LNCaP clone FGC (cell line): ENCODE measurements at regions not wholly inside any gene's neighbourhood (a gene's known extent, or its start where the extent isn't known, plus 50 kb on each side); places are given as distances from the start of the nearest gene placed in this dataset.

Experiments used
- DNase-seq: peaks from one replicate; pipeline ENCODE4 v3.0.0-alpha.2; 2011; ENCODE audit warnings: low read depth
- H3K4me3 ChIP-seq: 2 replicates; pipeline ENCODE4 v1.5.1; 2011; ENCODE audit warnings: mild to moderate bottlenecking, low read depth, low read length, control low read depth
- TF ChIP-seq, protein P1 (sequence below): IDR thresholded peaks from 2 replicates; pipeline ENCODE4 v1.5.1; 2012; ENCODE audit warnings: mild to moderate bottlenecking; ENCODE audit not compliant: control insufficient read depth, insufficient read depth; ENCODE audit errors: extremely low read depth

DNA sequence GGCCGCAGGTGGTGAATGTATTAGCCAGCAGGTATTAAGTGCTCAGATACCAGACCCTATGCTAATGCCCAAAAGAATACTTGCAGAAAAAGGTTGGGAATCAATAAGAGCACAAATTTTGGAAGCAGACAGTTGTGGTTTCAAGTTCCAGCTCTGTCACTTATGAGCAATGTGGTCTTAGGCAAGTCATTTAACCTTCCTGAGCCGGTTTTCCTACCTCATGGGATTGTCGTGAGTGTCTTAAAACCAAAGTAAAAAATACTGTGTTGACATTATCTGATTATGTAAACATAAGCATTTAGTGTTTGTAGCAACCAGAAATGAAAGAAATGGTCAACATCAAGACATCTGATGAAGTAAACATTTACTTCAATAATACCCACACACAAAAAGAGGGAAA lies 93.0 kb upstream of the CHST9 start:
- TF ChIP-seq, protein P1, sequence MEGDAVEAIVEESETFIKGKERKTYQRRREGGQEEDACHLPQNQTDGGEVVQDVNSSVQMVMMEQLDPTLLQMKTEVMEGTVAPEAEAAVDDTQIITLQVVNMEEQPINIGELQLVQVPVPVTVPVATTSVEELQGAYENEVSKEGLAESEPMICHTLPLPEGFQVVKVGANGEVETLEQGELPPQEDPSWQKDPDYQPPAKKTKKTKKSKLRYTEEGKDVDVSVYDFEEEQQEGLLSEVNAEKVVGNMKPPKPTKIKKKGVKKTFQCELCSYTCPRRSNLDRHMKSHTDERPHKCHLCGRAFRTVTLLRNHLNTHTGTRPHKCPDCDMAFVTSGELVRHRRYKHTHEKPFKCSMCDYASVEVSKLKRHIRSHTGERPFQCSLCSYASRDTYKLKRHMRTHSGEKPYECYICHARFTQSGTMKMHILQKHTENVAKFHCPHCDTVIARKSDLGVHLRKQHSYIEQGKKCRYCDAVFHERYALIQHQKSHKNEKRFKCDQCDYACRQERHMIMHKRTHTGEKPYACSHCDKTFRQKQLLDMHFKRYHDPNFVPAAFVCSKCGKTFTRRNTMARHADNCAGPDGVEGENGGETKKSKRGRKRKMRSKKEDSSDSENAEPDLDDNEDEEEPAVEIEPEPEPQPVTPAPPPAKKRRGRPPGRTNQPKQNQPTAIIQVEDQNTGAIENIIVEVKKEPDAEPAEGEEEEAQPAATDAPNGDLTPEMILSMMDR, result no peak
- H3K4me3 ChIP-seq, result no peak overlapping the region
- peak; percentile 17 for DNase-seq

DNA sequence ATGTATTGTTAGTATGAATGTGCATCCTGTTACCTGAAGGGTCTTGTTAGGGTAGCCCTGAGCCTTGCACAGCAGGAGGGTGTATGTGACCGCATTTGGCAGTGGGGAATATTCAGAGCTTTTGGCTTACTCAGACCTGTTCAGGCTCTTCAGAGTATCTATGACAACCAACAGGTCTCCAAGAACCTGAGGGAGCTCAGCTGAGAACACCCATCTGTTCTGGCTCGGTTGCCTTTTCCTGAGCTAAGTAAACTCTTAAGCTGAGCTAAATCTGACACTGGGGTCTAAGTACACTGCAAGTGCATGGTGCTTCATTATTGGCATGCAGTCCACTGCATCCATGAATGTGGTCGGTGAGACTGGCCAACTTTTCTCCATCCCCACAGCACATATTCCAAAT lies 92.4 kb upstream of the CHST9 start:
- TF ChIP-seq, protein P1, result no peak
- DNase-seq, result no peak
- no peak overlapping the region for H3K4me3 ChIP-seq

DNA sequence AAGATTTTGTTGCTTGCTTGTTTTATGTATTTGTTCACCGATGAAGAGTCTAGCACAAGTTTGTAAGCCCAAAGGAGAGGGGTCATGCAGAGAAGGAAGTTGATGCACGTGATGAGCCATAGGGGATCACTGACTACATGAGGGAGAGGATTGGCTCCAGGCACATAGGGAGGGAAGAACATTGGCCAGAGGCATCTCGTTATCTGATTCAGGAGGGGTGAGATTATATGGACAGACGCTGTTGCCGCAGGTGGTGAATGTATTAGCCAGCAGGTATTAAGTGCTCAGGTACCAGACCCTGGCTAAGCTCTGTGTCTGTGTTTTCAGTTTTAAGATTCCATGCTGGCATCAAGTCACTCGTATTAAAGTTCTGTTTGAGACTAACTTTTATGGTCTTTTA lies 91.8 kb upstream of the CHST9 start:
- no peak overlapping the region for H3K4me3 ChIP-seq
- TF ChIP-seq, protein P1, result no peak
- DNase-seq, result no peak

DNA sequence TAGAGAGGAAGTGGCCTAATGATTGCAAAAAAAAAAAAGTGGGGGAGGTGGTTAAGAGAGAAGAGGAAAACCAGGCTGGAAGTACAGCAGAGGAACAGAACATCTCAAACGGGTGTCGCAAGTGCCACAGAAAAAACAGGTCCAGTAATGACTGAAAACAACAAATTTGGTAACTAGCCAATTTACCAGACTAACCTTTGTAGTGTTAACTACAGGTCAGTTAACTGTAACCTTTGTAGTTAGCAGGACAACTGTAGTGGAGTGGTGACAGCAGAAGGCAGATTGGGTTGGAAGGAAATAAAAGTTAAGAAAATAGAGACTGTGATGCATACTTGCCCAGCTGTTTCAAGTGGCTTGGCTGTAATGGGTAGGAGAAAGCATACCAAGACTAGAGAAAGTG lies 91.4 kb upstream of the CHST9 start:
- TF ChIP-seq, protein P1, result no peak
- no peak for DNase-seq
- no peak overlapping the region for H3K4me3 ChIP-seq

DNA sequence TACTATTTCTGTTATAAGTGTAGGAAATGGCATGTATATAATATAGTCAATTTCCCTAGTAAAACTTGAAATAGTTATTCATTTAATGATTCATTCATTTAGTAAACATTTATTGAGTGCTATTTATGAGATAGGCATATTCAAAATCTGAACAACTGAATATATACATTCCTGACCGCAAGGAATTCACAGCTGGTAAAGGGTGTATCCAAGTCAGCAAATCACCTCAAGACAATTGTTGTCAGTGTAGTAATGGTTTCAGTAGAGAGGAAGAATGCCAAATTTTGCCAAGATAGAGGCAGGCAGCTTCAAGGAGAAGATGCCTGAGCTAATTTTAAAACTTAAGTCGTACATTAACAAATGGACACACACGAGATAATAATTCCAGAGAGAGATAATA lies 89.8 kb upstream of the CHST9 start:
- TF ChIP-seq, protein P1, result no peak
- no peak overlapping the region for H3K4me3 ChIP-seq
- no peak for DNase-seq

DNA sequence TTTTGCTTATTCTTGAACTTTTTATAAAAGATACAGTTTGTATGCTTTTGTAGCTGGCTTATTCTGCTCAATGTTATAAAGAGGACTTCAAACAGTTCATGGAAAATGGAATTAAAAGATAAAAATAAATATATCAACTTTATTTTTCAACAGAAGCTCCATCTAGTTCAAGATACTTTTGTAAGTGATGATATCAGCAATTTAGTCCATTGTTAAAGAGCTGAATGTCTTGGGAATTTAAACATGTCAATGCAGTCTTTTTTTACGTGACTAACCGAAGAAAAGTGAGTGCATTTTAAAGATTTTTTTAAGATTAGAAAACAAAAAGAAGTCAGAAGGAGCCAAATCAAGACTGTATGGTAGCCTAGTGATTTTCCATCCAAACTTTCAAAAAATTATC lies 85.4 kb upstream of the CHST9 start:
- TF ChIP-seq, protein P1, result no peak
- H3K4me3 ChIP-seq, result no peak overlapping the region
- no peak for DNase-seq

DNA sequence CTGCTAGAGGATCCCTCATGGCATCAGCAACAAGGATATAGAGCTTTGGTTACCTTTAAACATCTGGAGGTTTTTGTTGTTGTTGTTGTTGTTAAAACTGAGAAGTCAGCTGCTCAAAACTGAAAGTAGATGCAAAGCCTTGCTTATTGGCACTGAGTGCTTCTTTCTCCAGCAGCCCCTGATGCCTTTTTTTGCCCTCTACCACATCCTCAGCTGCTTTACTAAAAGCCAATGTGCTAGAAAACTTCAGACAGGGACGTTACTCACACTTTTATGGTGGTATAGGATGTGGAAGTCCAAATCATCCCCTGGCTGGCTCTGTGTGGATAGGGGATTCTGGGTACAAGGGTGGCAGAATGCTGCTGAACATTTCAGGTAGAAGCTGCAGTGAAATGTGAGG lies 78.3 kb upstream of the CHST9 start:
- no peak for DNase-seq
- no peak overlapping the region for H3K4me3 ChIP-seq
- TF ChIP-seq, protein P1, result no peak
